ENCODE measurements at regions not wholly inside any gene's neighbourhood (a gene's known extent, or its start where the extent isn't known, plus 50 kb on each side); places are given as distances from the start of the nearest gene placed in this dataset.
"Not testable (repeated sequence)": the region's sequence is repeated elsewhere in the genome, so short reads cannot be mapped to it uniquely, and the experiment has no call there.

- DNase-seq, result peak; percentile 28
These were observed 56.6 kb upstream of the GOLGA8N start for GRCh38 chr15:32536507-32537172.

- DNase-seq, result not testable (repeated sequence)
These were observed 57.2 kb upstream of the GOLGA8N start for GRCh38 chr15:32536057-32536493.

GRCh38 chr15:32535150-32535898 lies 57.9 kb upstream of the GOLGA8N start:
- not testable (repeated sequence) for DNase-seq

- not testable (repeated sequence) for DNase-seq
These were observed 67.5 kb upstream of the GOLGA8O start for GRCh38 chr15:32522900-32523299.

GRCh38 chr15:32522421-32522820 lies 67.0 kb upstream of the GOLGA8O start:
- DNase-seq, result not testable (repeated sequence)

- not testable (repeated sequence) for DNase-seq
These were observed 63.5 kb upstream of the GOLGA8O start for GRCh38 chr15:32518976-32519375.

- not testable (repeated sequence) for DNase-seq
These were observed 62.6 kb upstream of the GOLGA8O start for GRCh38 chr15:32518013-32518412.

GRCh38 chr15:32516954-32517353 lies 61.5 kb upstream of the GOLGA8O start:
- DNase-seq, result not testable (repeated sequence)

- not testable (repeated sequence) for DNase-seq
These were observed 57.9 kb upstream of the GOLGA8O start for GRCh38 chr15:32513378-32513777.

GRCh38 chr15:32510027-32510426 lies 54.6 kb upstream of the GOLGA8O start:
- not testable (repeated sequence) for DNase-seq

GRCh38 chr15:32508081-32508480 lies 52.6 kb upstream of the GOLGA8O start:
- not testable (repeated sequence) for DNase-seq

GRCh38 chr15:32506787-32507186 lies 51.4 kb upstream of the GOLGA8O start:
- not testable (repeated sequence) for DNase-seq

- not testable (repeated sequence) for DNase-seq
These were observed 50.2 kb upstream of the GOLGA8O start for GRCh38 chr15:32505633-32506032.

Measured in activated naive CD4-positive, alpha-beta T cell treated with anti-CD3 and anti-CD28 coated beads, Interleukin-2, amount 50 U/mL, for 16 hours (primary cell).